Caco-2 (cell line): ENCODE measurements at regions not wholly inside any gene's neighbourhood (a gene's known extent, or its start where the extent isn't known, plus 50 kb on each side); places are given as distances from the start of the nearest gene placed in this dataset.

Source experiments
- BruUV-seq: library from RNA; stranded (reverse); fragments of 400-500 nt; replicated peaks from 2 replicates; lab custom pipeline; 2021; lab: Mats Ljungman, UMichigan
- CTCF ChIA-PET: fragments of 300-600 bp; sonication (Branson Sonifier 250); formaldehyde crosslinking; loops from one replicate; lab custom pipeline; 2022; ENCODE audit warnings: antibody characterized with exemption; lab: Charles Lee
- POLR2A ChIA-PET: fragments of 300-600 bp; sonication (Branson Sonifier 250); formaldehyde crosslinking; loops from one replicate; lab custom pipeline; 2022; ENCODE audit warnings: antibody characterized with exemption; lab: Charles Lee
- DNase-seq, 2 experiments: peaks; one replicate each; pipeline versions ENCODE4 v3.0.0 to v3.0.0-alpha.2; 2020 to 2022
- H3K27me3 ChIP-seq: replicated peaks from 2 replicates; pipeline ENCODE4 v1.6.0; 2011; ENCODE audit warnings: low read length; ENCODE audit not compliant: control insufficient read depth, insufficient read depth
- H3K36me3 ChIP-seq: 2 replicates; pipeline ENCODE4 v1.5.1; 2011; ENCODE audit warnings: low read length; ENCODE audit not compliant: control insufficient read depth, insufficient read depth
- H3K4me1 ChIP-seq: fragments of 250-450 bp; sonication (Bioruptor Pico); 2 replicates; pipeline ENCODE4 v1.5.1; 2020; ENCODE audit warnings: mild to moderate bottlenecking
- H3K4me3 ChIP-seq: 2 replicates; pipeline ENCODE4 v1.5.1; 2011; ENCODE audit warnings: low read depth, mild to moderate bottlenecking, control low read depth, low read length
- H3K9me3 ChIP-seq: fragments of 250-450 bp; sonication (Bioruptor Pico); 2 replicates; pipeline ENCODE4 v1.5.1; 2020; ENCODE audit warnings: mild to moderate bottlenecking, moderate library complexity
- H3K27ac Mint-ChIP-seq: one replicate; pipeline ENCODE4 v1.8.0; 2022; ENCODE audit warnings: mixed read lengths; ENCODE audit not compliant: unreplicated experiment
- H3K27me3 Mint-ChIP-seq: one replicate; pipeline ENCODE4 v1.8.0; 2022; ENCODE audit warnings: mixed read lengths; ENCODE audit not compliant: insufficient read depth, unreplicated experiment
- H3K36me3 Mint-ChIP-seq: one replicate; pipeline ENCODE4 v1.8.0; 2022; ENCODE audit warnings: mild to moderate bottlenecking, mixed read lengths; ENCODE audit not compliant: insufficient read depth, unreplicated experiment
- H3K4me1 Mint-ChIP-seq: one replicate; pipeline ENCODE4 v1.8.0; 2022; ENCODE audit warnings: low read depth, mixed read lengths; ENCODE audit not compliant: unreplicated experiment
- H3K4me3 Mint-ChIP-seq: one replicate; pipeline ENCODE4 v1.8.0; 2022; ENCODE audit warnings: mild to moderate bottlenecking, moderate library complexity, mixed read lengths; ENCODE audit not compliant: unreplicated experiment
- H3K9me3 Mint-ChIP-seq: one replicate; pipeline ENCODE4 v1.8.0; 2022; ENCODE audit warnings: mixed read lengths; ENCODE audit not compliant: unreplicated experiment
- CTCF ChIP-seq, 2 experiments: fragments of 200-600 bp in 1 of 2; IDR thresholded peaks; 1 replicate in 1 of 2; 2 replicates in 1 of 2; pipeline versions ENCODE4 v1.5.1 to v1.8.0; 2011 to 2022; ENCODE audit warnings: antibody characterized with exemption in 1 of 2, control low read depth in 1 of 2, inconsistent platforms in 1 of 2, low read depth in 1 of 2, low read length in 1 of 2, mild to moderate bottlenecking in 1 of 2, moderate library complexity in 1 of 2; ENCODE audit not compliant: insufficient read depth in 1 of 2, severe bottlenecking in 1 of 2, unreplicated experiment in 1 of 2
- intact Hi-C: fragments of 100-400 bp; cut with micrococcal nuclease; formaldehyde crosslinking; loops from one replicate; pipeline ENCODE4 v1.10.0; 2022; ENCODE audit not compliant: unreplicated experiment

- Mint-ChIP-seq H3K4me3 (no peak overlapping the region), H3K4me1 (no peaks in the 10 kb centered on the region), H3K27me3 (peaks cover 14% of the 10 kb centered on the region), H3K27ac (no peak overlapping the region), H3K36me3 (no peaks in the 10 kb centered on the region), H3K9me3 (no peaks in the 10 kb centered on the region)
- no peak for DNase-seq
- Histone ChIP-seq H3K9me3 (no peaks in the 10 kb centered on the region), H3K4me1 (no peaks in the 10 kb centered on the region), H3K4me3 (no peak overlapping the region), H3K36me3 (no peaks in the 10 kb centered on the region), H3K27me3 (no peaks in the 10 kb centered on the region)
- no peak for TF ChIP-seq CTCF (IDR thresholded peaks at IDR 0.05; ENCODE audit: insufficient read depth in 1 of 2, low read depth in 1 of 2, low read length in 1 of 2, severe bottlenecking in 1 of 2, unreplicated experiment in 1 of 2)
- POLR2A ChIA-PET: interaction anchor here (0.7 kb wide), 1 partner anchor 8 kb away, joined by 3 read pairs; no protein-coding TSS in a partner anchor
- BruUV-seq: no TSS peak
- intact Hi-C loops: no loop called here
- CTCF ChIA-PET: no interaction called here
Measured at GRCh38 chr16:73724503-73724902, 572.1 kb upstream of the PSMD7 start.

GRCh38 chr16:73717266-73717974 lies 579.2 kb upstream of the PSMD7 start:
- Mint-ChIP-seq H3K36me3 (no peaks in the 10 kb centered on the region), H3K27ac (no peak overlapping the region), H3K4me1 (no peaks in the 10 kb centered on the region), H3K27me3 (peaks cover 39% of the 10 kb centered on the region), H3K9me3 (no peaks in the 10 kb centered on the region), H3K4me3 (no peak overlapping the region)
- DNase-seq: no peak
- no TSS peak for BruUV-seq
- Histone ChIP-seq H3K9me3 (no peaks in the 10 kb centered on the region), H3K4me1 (no peaks in the 10 kb centered on the region), H3K27me3 (no peaks in the 10 kb centered on the region), H3K4me3 (no peak overlapping the region), H3K36me3 (no peaks in the 10 kb centered on the region)
- intact Hi-C loops: no loop called here
- CTCF ChIA-PET: no interaction called here
- no peak for TF ChIP-seq CTCF (IDR thresholded peaks at IDR 0.05; ENCODE audit: insufficient read depth in 1 of 2, low read depth in 1 of 2, low read length in 1 of 2, severe bottlenecking in 1 of 2, unreplicated experiment in 1 of 2)
- POLR2A ChIA-PET: no interaction called here

- CTCF ChIA-PET: no interaction called here
- H3K36me3 ChIP-seq: no peaks in the 10 kb centered on the region
- no peak overlapping the region for H3K4me3 ChIP-seq
- POLR2A ChIA-PET: no interaction called here
- no peaks in the 10 kb centered on the region for H3K9me3 Mint-ChIP-seq
- no peaks in the 10 kb centered on the region for H3K36me3 Mint-ChIP-seq
- H3K4me1 Mint-ChIP-seq: no peaks in the 10 kb centered on the region
- H3K27me3 Mint-ChIP-seq: peaks cover 33% of the 10 kb centered on the region
- H3K4me1 ChIP-seq: no peaks in the 10 kb centered on the region
- intact Hi-C loops: loop anchor here (1.0 to 5.0 kb wide), 2 partner anchors 163 to 512 kb away; no protein-coding TSS in a partner anchor
- no peak overlapping the region for H3K4me3 Mint-ChIP-seq
- H3K27ac Mint-ChIP-seq: no peak overlapping the region
- H3K27me3 ChIP-seq: no peaks in the 10 kb centered on the region
- H3K9me3 ChIP-seq: no peaks in the 10 kb centered on the region
- BruUV-seq: no TSS peak
- TF ChIP-seq CTCF (IDR thresholded peaks at IDR 0.05; ENCODE audit: insufficient read depth in 1 of 2, low read depth in 1 of 2, low read length in 1 of 2, severe bottlenecking in 1 of 2, unreplicated experiment in 1 of 2): no peak
- no peak for DNase-seq
Measured at GRCh38 chr16:73714976-73715375, 581.6 kb upstream of the PSMD7 start.
